Natural killer cell (primary cell): ENCODE measurements at regions not wholly inside any gene's neighbourhood (a gene's known extent, or its start where the extent isn't known, plus 50 kb on each side); places are given as distances from the start of the nearest gene placed in this dataset.
A peak's percentile ranks its signal among the peaks of the same experiment; 100 is the strongest.

ENCODE experiments used
- ATAC-seq, 3 donors: fragments of 150-1000 bp in 2 of 3; fragments of 200-7000 bp in 1 of 3; cut with Tn5 transposase; 1 replicate in 1 of 3; 2 replicates in 2 of 3; pipeline ENCODE4 v1.10.0; 2021; ENCODE audit warnings: mild to moderate bottlenecking in 2 of 3, moderate library complexity in 2 of 3
- DNase-seq, 2 donors: peaks; one replicate each; pipeline versions ENCODE4 v3.0.0 to v3.0.0-alpha.2; 2013 to 2021; ENCODE audit warnings: mixed read lengths in 1 of 2
- H3K27ac ChIP-seq: one replicate; pipeline ENCODE4 v1.5.1; 2013; ENCODE audit warnings: mild to moderate bottlenecking, low read length
- H3K27me3 ChIP-seq: one replicate; pipeline ENCODE4 v1.6.1; 2013; ENCODE audit warnings: low read length; ENCODE audit not compliant: control insufficient read depth, insufficient read depth
- H3K36me3 ChIP-seq: one replicate; pipeline ENCODE4 v1.6.1; 2013; ENCODE audit warnings: low read length; ENCODE audit not compliant: control insufficient read depth, insufficient read depth
- H3K4me1 ChIP-seq: one replicate; pipeline ENCODE4 v1.6.1; 2013; ENCODE audit warnings: low read length; ENCODE audit not compliant: control insufficient read depth, insufficient read depth
- H3K4me3 ChIP-seq: one replicate; pipeline ENCODE4 v1.5.1; 2013; ENCODE audit warnings: low read length
- H3K9me3 ChIP-seq: one replicate; pipeline ENCODE4 v1.6.1; 2013; ENCODE audit warnings: low read length; ENCODE audit not compliant: control insufficient read depth, insufficient read depth
- H3K27ac Mint-ChIP-seq, 2 donors: one replicate each; pipeline ENCODE4 v1.8.0; 2022; ENCODE audit warnings: mild to moderate bottlenecking in 2 of 2, mixed read lengths in 2 of 2, moderate library complexity in 1 of 2
- H3K27me3 Mint-ChIP-seq, 2 donors: one replicate each; pipeline ENCODE4 v1.8.0; 2022; ENCODE audit warnings: low read depth in 2 of 2, mixed read lengths in 2 of 2
- H3K36me3 Mint-ChIP-seq: one replicate; pipeline ENCODE4 v1.8.0; 2022; ENCODE audit warnings: mixed read lengths
- H3K4me1 Mint-ChIP-seq, 2 donors: one replicate each; pipeline ENCODE4 v1.8.0; 2022; ENCODE audit warnings: mixed read lengths in 2 of 2
- H3K4me3 Mint-ChIP-seq: one replicate; pipeline ENCODE4 v1.8.0; 2022; ENCODE audit warnings: mild to moderate bottlenecking, moderate library complexity, mixed read lengths
- H3K9me3 Mint-ChIP-seq, 2 donors: one replicate each; pipeline ENCODE4 v1.8.0; 2022; ENCODE audit warnings: mixed read lengths in 2 of 2
- WGBS: methylation state at CpG from one replicate; pipeline ENCODE4 v1.1.7; 2013; ENCODE audit warnings: missing lambda C conversion rate; ENCODE audit not compliant: insufficient coverage; 5-methylcytosine and 5-hydroxymethylcytosine counted together
- intact Hi-C: fragments of 100-400 bp; cut with micrococcal nuclease; formaldehyde crosslinking; loops from one replicate; pipeline ENCODE4 v1.14.2; 2022
- TF ChIP-seq, protein P1 (sequence below): fragments of 200-600 bp; IDR thresholded peaks from one replicate; pipeline ENCODE4 v1.8.0; 2022; ENCODE audit warnings: antibody characterized with exemption

DNA sequence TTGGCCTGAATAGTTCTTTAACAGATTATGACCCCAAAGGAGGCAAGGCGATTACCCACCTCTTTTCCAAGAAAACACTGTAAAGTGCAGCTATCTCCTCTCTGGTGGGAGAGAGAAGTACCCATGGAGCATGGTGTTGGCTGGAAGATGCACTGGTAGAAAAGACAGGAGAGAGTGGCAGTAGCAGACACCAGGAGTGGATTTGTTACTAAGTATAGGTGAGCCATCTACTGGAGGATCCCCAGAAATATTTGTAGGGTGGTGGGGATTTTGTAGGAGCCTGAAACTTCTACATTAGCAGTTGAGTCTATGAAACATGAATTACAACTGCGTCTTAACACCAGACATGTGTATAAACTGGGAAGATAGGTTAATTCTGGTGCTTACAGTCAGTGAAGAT is 148.0 kb downstream of the SLC38A4 start:
- Mint-ChIP-seq H3K27me3 (no peaks in the 10 kb centered on the region), H3K4me1 (peaks cover 5 to 12% of the 10 kb centered on the region in 2 donors)

DNA sequence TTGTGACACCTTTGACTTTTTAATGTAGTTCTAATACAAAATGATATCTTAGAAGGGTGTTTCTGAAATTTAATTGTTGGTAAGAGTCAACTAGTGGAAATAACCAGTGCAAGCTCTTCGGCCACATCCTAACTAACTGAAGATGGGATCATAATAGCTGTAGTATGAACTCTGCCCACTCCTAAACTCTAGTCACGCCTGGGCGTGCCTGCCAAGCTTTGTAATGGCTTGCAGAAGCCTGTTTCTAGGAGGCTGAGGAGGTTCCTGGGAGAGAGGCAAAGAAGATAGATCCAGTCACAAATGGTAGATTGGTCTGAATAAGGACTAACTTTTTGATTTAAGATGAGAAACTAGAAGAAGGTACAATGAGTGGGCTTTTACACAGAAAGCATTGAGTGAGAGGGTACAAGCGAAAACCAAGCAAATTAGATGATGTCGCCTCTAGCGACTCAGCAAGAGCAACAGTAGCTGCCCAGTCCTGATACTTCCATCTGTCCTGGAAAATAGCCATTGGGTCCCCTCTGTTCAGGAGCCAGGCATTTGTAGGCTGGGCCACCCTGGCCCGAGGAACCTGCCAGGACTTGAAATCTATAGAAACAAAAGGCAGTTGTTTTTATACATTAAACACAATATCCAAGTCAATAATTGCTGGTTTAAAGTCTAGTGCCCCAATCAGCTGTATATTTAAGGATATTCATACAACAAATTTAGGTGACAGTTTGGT is 148.8 kb downstream of the SLC38A4 start:
- H3K36me3 ChIP-seq, result no peaks in the 10 kb centered on the region
- TF ChIP-seq, protein P1, sequence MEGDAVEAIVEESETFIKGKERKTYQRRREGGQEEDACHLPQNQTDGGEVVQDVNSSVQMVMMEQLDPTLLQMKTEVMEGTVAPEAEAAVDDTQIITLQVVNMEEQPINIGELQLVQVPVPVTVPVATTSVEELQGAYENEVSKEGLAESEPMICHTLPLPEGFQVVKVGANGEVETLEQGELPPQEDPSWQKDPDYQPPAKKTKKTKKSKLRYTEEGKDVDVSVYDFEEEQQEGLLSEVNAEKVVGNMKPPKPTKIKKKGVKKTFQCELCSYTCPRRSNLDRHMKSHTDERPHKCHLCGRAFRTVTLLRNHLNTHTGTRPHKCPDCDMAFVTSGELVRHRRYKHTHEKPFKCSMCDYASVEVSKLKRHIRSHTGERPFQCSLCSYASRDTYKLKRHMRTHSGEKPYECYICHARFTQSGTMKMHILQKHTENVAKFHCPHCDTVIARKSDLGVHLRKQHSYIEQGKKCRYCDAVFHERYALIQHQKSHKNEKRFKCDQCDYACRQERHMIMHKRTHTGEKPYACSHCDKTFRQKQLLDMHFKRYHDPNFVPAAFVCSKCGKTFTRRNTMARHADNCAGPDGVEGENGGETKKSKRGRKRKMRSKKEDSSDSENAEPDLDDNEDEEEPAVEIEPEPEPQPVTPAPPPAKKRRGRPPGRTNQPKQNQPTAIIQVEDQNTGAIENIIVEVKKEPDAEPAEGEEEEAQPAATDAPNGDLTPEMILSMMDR, result no peak
- no peak overlapping the region for H3K4me3 Mint-ChIP-seq
- H3K27ac ChIP-seq, result no peak overlapping the region
- H3K27me3 ChIP-seq, result no peaks in the 10 kb centered on the region
- H3K36me3 Mint-ChIP-seq, result no peaks in the 10 kb centered on the region
- no peak for DNase-seq
- intact Hi-C loops, result no loop called here
- no peak overlapping the region for H3K4me3 ChIP-seq
- H3K9me3 ChIP-seq, result no peaks in the 10 kb centered on the region
- no peak overlapping the region for H3K27ac Mint-ChIP-seq
- 95% methylated on average over 7 of the region's 7 CpGs for WGBS
- H3K27me3 Mint-ChIP-seq, result no peaks in the 10 kb centered on the region
- no peak for ATAC-seq
- no peaks in the 10 kb centered on the region for H3K4me1 ChIP-seq
- no peaks in the 10 kb centered on the region for H3K9me3 Mint-ChIP-seq
- H3K4me1 Mint-ChIP-seq, result peaks cover 5 to 12% of the 10 kb centered on the region in 2 donors

More for the DNA sequence above, 148.0 kb downstream of the SLC38A4 start:
- intact Hi-C loops, result no loop called here
- no peaks in the 10 kb centered on the region for H3K36me3 ChIP-seq
- no peaks in the 10 kb centered on the region for H3K36me3 Mint-ChIP-seq
- no peak overlapping the region for H3K4me3 ChIP-seq
- H3K9me3 ChIP-seq, result no peaks in the 10 kb centered on the region
- WGBS, result 100% methylated on average over 2 of the region's 2 CpGs
- no peak overlapping the region for H3K4me3 Mint-ChIP-seq
- no peak overlapping the region for H3K27ac Mint-ChIP-seq
- H3K27ac ChIP-seq, result no peak overlapping the region
- TF ChIP-seq, protein P1, result no peak
- DNase-seq, result peak in 1 of 2 donors; percentile 38
- no peaks in the 10 kb centered on the region for H3K4me1 ChIP-seq
- no peaks in the 10 kb centered on the region for H3K27me3 ChIP-seq
- ATAC-seq, result no peak
- no peaks in the 10 kb centered on the region for H3K9me3 Mint-ChIP-seq

DNA sequence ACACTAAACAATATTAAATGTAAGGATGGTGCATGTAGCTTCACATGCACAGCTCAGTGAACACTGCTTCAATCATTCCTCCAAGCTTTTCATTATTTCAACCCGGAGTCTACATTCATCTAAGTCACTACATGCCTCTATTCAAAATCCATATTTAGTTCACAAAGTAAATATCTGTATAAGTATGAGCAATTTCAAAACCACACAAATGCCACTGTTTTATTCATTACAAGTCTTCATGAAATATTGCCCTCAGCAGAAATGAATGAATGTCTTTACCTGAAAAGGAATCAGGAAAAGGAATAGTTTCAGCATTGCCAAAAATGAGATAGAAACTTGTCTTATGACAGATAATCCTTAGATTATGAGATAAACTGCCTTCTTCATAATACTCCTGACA is 149.4 kb downstream of the SLC38A4 start:
- H3K4me3 Mint-ChIP-seq, result no peak overlapping the region
- no peaks in the 10 kb centered on the region for H3K4me1 ChIP-seq
- no peaks in the 10 kb centered on the region for H3K27me3 ChIP-seq
- WGBS, result no CpG with 5 or more reads among the region's 1 CpG
- ATAC-seq (no peak), DNase-seq (no peak)
- no peak overlapping the region for H3K4me3 ChIP-seq
- peaks cover 5 to 12% of the 10 kb centered on the region in 2 donors for H3K4me1 Mint-ChIP-seq
- no peak overlapping the region for H3K27ac ChIP-seq
- H3K27me3 Mint-ChIP-seq, result no peaks in the 10 kb centered on the region
- intact Hi-C loops, result no loop called here
- H3K27ac Mint-ChIP-seq, result no peak overlapping the region
- TF ChIP-seq, protein P1, result no peak
- no peaks in the 10 kb centered on the region for H3K36me3 Mint-ChIP-seq
- no peaks in the 10 kb centered on the region for H3K9me3 Mint-ChIP-seq
- no peaks in the 10 kb centered on the region for H3K36me3 ChIP-seq
- no peaks in the 10 kb centered on the region for H3K9me3 ChIP-seq

DNA sequence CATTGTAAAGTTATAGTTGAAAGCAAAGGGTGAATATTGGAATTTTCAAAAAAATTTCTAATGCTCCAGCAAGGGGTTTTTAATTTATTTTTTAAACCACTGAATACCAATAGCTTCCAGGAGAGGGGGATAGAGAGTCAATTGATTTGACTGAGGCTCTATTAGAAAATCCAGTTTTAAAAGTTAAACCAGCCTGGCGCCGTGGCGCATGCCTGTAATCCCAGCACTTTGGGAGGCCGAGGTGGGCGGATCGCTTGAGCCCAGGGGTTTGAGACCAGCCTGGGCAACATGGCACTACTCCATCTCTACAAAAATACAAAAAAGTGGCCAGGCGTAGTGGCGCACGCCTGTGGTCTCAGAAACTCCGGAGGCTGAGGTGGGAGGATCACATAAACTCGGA is 150.1 kb downstream of the SLC38A4 start:
- peak in 1 of 3 donors; percentile 44 for ATAC-seq
- intact Hi-C loops, result no loop called here

More for the DNA sequence above, 150.1 kb downstream of the SLC38A4 start:
- no peaks in the 10 kb centered on the region for H3K27me3 ChIP-seq
- Mint-ChIP-seq H3K9me3 (no peaks in the 10 kb centered on the region), H3K27me3 (no peaks in the 10 kb centered on the region), H3K4me3 (no peak overlapping the region), H3K27ac (no peak overlapping the region), H3K4me1 (peaks cover 5 to 12% of the 10 kb centered on the region in 2 donors), H3K36me3 (no peaks in the 10 kb centered on the region)
- DNase-seq, result peak in 1 of 2 donors; percentile 54
- 87% methylated on average over 11 of the region's 11 CpGs for WGBS
- H3K27ac ChIP-seq, result no peak overlapping the region
- no peaks in the 10 kb centered on the region for H3K9me3 ChIP-seq
- no peaks in the 10 kb centered on the region for H3K4me1 ChIP-seq
- no peak overlapping the region for H3K4me3 ChIP-seq
- no peaks in the 10 kb centered on the region for H3K36me3 ChIP-seq
- TF ChIP-seq, protein P1, result peak; percentile 72
